Spleen (tissue), 11 donors: ENCODE measurements at regions not wholly inside any gene's neighbourhood (a gene's known extent, or its start where the extent isn't known, plus 50 kb on each side); places are given as distances from the start of the nearest gene placed in this dataset.
"Not testable (repeated sequence)": the region's sequence is repeated elsewhere in the genome, so short reads cannot be mapped to it uniquely, and the experiment has no call there.

Experiments used
- DNase-seq: peaks from one replicate; pipeline ENCODE4 v3.0.0-alpha.2; 2020
- H3K27ac ChIP-seq, 8 donors: fragments of 200-600 bp; sonication (generic) in 7 of 8; 1 replicate in 4 of 8; 2 replicates in 4 of 8; pipeline versions ENCODE4 v1.5.0 to v1.8.0; 2016 to 2021; ENCODE audit warnings: inconsistent platforms in 4 of 8, mild to moderate bottlenecking in 4 of 8, moderate library complexity in 1 of 8
- H3K27me3 ChIP-seq, 7 donors: fragments of 200-600 bp; sonication (generic) in 6 of 7; replicated peaks in 1 of 7; 1 replicate in 4 of 7; 2 replicates in 3 of 7; pipeline versions ENCODE4 v1.5.0 to v1.8.0; 2016 to 2021; ENCODE audit warnings: inconsistent platforms in 3 of 7, mild to moderate bottlenecking in 1 of 7
- H3K36me3 ChIP-seq, 6 donors: fragments of 200-600 bp; sonication (generic) in 5 of 6; 1 replicate in 4 of 6; 2 replicates in 2 of 6; pipeline versions ENCODE4 v1.5.0 to v1.8.0; 2016 to 2021; ENCODE audit warnings: inconsistent platforms in 2 of 6
- H3K4me1 ChIP-seq, 6 donors: fragments of 200-600 bp; sonication (generic) in 5 of 6; 1 replicate in 3 of 6; 2 replicates in 3 of 6; pipeline versions ENCODE4 v1.5.0 to v1.8.0; 2016 to 2021; ENCODE audit warnings: inconsistent platforms in 3 of 6
- H3K4me3 ChIP-seq, 8 donors: fragments of 200-600 bp; sonication (generic) in 7 of 8; 1 replicate in 4 of 8; 2 replicates in 4 of 8; pipeline versions ENCODE4 v1.5.0 to v1.8.0; 2016 to 2021; ENCODE audit warnings: inconsistent platforms in 4 of 8, mild to moderate bottlenecking in 4 of 8, moderate library complexity in 2 of 8
- H3K9me3 ChIP-seq, 8 donors: fragments of 200-600 bp; sonication (generic) in 7 of 8; 1 replicate in 4 of 8; 2 replicates in 4 of 8; pipeline versions ENCODE4 v1.5.0 to v1.8.0; 2016 to 2021; ENCODE audit warnings: inconsistent platforms in 4 of 8
- WGBS, 5 donors: extraction: QIAGEN DNeasy Blood & Tissue Kit in 3 of 5; methylation state at CpG; one replicate each; pipeline versions ENCODE4 v1.1.5 to v1.1.7; 2013 to 2018; 5-methylcytosine and 5-hydroxymethylcytosine counted together
- intact Hi-C: fragments of 100-400 bp; cut with DNase I; formaldehyde crosslinking; loops from one replicate; pipeline ENCODE4 v1.15.0; 2023; ENCODE audit warnings: low total_unique reads
- small RNA-seq, 4 donors: library from RNA; depleted of rRNA; stranded (forward); fragments of <200 nt; gene quantifications; one replicate each; pipeline ENCODE3, GENCODE V24; 2016
- donor health status: healthy with polysubstance abuse.
- donor health status: DM: no; HTN: no; CAD: no; lungs with moderate emphysema.
- donor health status: DM: no; HTN: no; CAD: no.
- donor health status: Bipolar disorder and iron deficiency.
- donor health status: healthy.
- donor health status: DM: no; HTN: no; CAD: no.
- donor health status: DM: yes; HTN: yes; CAD: no.

DNA sequence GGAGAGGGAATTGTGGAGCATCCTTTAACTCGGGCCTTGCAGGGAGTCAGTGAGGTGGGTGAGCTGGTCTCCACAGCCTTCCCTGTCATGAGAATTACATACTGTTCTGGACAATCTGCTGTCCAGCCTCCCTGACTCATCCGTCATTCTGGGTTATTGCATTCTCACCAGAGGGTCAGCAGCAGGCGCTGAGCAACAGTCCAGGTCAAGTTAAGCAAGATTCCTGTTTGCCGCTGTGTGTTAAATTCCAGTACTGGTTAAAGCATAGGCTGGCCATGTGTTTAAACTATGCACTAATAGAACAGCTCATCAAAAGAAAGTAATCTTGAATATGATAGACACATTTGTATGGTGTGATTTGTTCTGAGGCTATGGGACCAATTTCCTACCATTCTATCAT lies 167.1 kb upstream of the LRRC61 start:
- WGBS, 5 donors: 76 to 91% (median 90%) methylated on average over 3 to 4 of the region's 4 CpGs
- H3K27ac ChIP-seq, H3K27me3 ChIP-seq, H3K9me3 ChIP-seq, DNase-seq, intact Hi-C loops, H3K4me1 ChIP-seq, H3K4me3 ChIP-seq, H3K36me3 ChIP-seq: not testable (repeated sequence)

DNA sequence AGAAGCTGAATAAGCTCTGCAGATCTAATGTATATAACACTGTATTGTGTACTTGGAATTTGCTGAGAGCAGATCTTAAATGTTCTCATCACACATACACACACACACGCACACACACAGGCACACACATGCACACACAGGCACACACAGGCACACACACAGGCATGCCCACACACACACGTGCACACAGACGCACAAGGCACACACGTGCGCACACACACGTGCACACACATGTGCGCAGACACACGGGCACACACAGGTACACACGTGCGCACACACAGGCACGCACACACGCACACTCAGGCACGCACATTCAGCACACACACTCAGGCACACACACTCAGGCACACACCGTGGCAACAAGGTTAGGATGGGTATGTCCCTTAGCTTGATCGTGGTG lies 164.5 kb upstream of the LRRC61 start:
- H3K27me3 ChIP-seq, H3K27ac ChIP-seq, H3K36me3 ChIP-seq, intact Hi-C loops, H3K4me1 ChIP-seq, DNase-seq, H3K4me3 ChIP-seq, H3K9me3 ChIP-seq: not testable (repeated sequence)
- 80 to 94% (median 86%) methylated on average over 12 to 15 of the region's 15 CpGs for WGBS, 5 donors

DNA sequence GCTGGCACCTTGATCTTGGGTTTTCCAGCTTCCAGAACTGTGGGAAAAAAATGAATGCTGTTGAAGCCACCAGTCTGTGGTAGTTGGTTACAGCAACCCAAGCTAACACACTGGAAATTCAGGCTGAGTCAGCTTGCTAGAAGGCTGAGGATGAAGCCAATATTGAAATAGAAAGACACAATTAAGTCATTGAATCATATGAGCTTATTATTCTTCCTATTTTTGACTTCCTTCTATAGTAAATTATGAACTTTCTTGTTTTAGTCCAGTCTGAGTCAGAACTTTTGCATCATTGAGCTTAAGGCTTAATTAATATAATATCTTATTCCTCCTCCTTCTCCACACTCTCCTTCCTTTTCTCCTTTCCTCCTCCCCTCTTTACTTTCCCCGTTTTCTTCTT lies 153.6 kb upstream of the LRRC61 start:
- intact Hi-C loops, H3K27me3 ChIP-seq: not testable (repeated sequence)
- 66 to 96% (median 81%) methylated on average over 1 of the region's 1 CpG for WGBS, 5 donors

GRCh38 chr7:150169943-150170490 lies 153.1 kb upstream of the LRRC61 start:
- intact Hi-C loops, H3K4me3 ChIP-seq, H3K4me1 ChIP-seq, H3K27ac ChIP-seq, DNase-seq, H3K9me3 ChIP-seq, H3K27me3 ChIP-seq, H3K36me3 ChIP-seq: not testable (repeated sequence)
- WGBS, 5 donors: 70 to 100% (median 85%) methylated on average over 2 to 3 of the region's 4 CpGs

More for the DNA sequence above, 153.6 kb upstream of the LRRC61 start:
- not testable (repeated sequence) for H3K27ac ChIP-seq, H3K9me3 ChIP-seq, H3K4me3 ChIP-seq, H3K36me3 ChIP-seq, DNase-seq, H3K4me1 ChIP-seq

DNA sequence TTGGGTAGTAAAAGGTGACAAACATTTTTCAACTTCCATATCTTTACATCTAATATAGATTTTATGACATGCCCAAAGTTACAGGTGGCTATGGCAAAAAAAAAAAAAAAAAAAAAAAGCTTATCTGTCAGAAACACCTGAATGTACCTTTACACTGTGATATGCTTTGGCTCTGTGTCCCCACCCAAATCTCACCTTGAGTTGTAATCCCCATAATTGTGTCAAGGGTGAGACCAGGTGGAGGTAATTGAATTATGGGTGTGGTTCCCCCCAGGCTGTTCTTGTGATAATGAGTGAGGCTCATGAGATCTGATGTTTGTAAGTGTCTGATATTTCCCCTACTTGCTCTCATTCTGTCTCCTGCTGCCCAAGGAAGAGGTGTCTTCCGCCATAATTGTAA lies 139.6 kb upstream of the LRRC61 start:
- H3K27ac ChIP-seq, H3K27me3 ChIP-seq, intact Hi-C loops, H3K9me3 ChIP-seq, H3K4me1 ChIP-seq, H3K36me3 ChIP-seq, DNase-seq, H3K4me3 ChIP-seq: not testable (repeated sequence)
- WGBS, 5 donors: 89 to 100% (median 100%) methylated on average over 1 of the region's 1 CpG

- H3K4me3 ChIP-seq, H3K27me3 ChIP-seq, H3K4me1 ChIP-seq, DNase-seq, H3K27ac ChIP-seq, intact Hi-C loops, H3K9me3 ChIP-seq, H3K36me3 ChIP-seq: not testable (repeated sequence)
- WGBS, 5 donors: 61 to 69% (median 63%) methylated on average over 1 of the region's 1 CpG
These were observed 133.2 kb upstream of the LRRC61 start for GRCh38 chr7:150189963-150190362.

DNA sequence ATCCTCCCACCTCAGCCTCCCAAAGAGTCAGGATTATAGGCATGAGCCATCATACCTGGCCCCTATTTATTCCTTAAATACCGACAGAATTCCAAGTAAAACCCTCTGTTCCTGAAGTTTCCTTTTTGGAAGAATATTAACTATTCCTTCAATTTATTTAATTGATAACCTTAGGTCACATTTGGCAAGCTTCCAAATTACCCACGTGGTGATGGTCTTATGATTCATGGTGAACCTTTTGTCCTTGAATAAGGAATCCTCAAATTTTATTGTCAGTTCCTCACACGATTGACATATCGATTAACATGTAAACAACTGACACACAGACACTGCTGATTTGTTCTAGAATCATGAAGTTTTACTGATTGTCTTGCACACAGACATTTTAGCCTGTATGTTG lies 130.6 kb upstream of the LRRC61 start:
- H3K27ac ChIP-seq, H3K9me3 ChIP-seq, H3K4me1 ChIP-seq, H3K36me3 ChIP-seq, H3K27me3 ChIP-seq, H3K4me3 ChIP-seq, DNase-seq, intact Hi-C loops: not testable (repeated sequence)
- WGBS, 5 donors: 72 to 88% (median 83%) methylated on average over 4 of the region's 4 CpGs

- not testable (repeated sequence) for DNase-seq
These were observed 129.3 kb upstream of the LRRC61 start for GRCh38 chr7:150193866-150194265.

More at GRCh38 chr7:150193866-150194265, 129.3 kb upstream of the LRRC61 start:
- H3K4me1 ChIP-seq, H3K27me3 ChIP-seq, intact Hi-C loops, H3K27ac ChIP-seq, H3K4me3 ChIP-seq, H3K9me3 ChIP-seq, H3K36me3 ChIP-seq: not testable (repeated sequence)
- WGBS, 5 donors: 22 to 48% (median 31%) methylated on average over 3 of the region's 3 CpGs

Small RNAs in the stretch of these regions (small RNA-seq; reads per million reads assigned to genes)
- gene AC092666.2: 0 reads per million in 4 donors
